ENCODE measurements at regions not wholly inside any gene's neighbourhood (a gene's known extent, or its start where the extent isn't known, plus 50 kb on each side); places are given as distances from the start of the nearest gene placed in this dataset.

GRCh38 chr3:55185380-55185779, 257.5 kb upstream of the LRTM1 start:
- DNase-seq (ENCODE audit: extremely low spot score, unreplicated experiment): no peak
- no peak for TF ChIP-seq CTCF (conservative IDR thresholded peaks at IDR 0.05)
- Mint-ChIP-seq H3K27me3 (peaks cover 16% of the 10 kb centered on the region), H3K4me1 (ENCODE audit: unreplicated experiment) (peaks cover 39% of the 10 kb centered on the region), H3K9me3 (peaks cover 5% of the 10 kb centered on the region), H3K4me3 (no peak overlapping the region), H3K36me3 (peaks cover 3% of the 10 kb centered on the region), H3K27ac (no peak overlapping the region)

- Mint-ChIP-seq H3K36me3 (peaks cover 3% of the 10 kb centered on the region), H3K9me3 (no peaks in the 10 kb centered on the region), H3K4me1 (ENCODE audit: unreplicated experiment) (peaks cover 28% of the 10 kb centered on the region), H3K27ac (no peak overlapping the region), H3K27me3 (peaks cover 6% of the 10 kb centered on the region), H3K4me3 (no peak overlapping the region)
- no peak for TF ChIP-seq CTCF (conservative IDR thresholded peaks at IDR 0.05)
- no peak for DNase-seq (ENCODE audit: extremely low spot score, unreplicated experiment)
Observed at GRCh38 chr3:55183201-55183600, 255.3 kb upstream of the LRTM1 start.

GRCh38 chr3:55180936-55181535, 253.2 kb upstream of the LRTM1 start:
- Mint-ChIP-seq H3K27me3 (peaks cover 2% of the 10 kb centered on the region), H3K4me1 (ENCODE audit: unreplicated experiment) (peaks cover 33% of the 10 kb centered on the region), H3K9me3 (no peaks in the 10 kb centered on the region)

GRCh38 chr3:55180161-55180560, 252.3 kb upstream of the LRTM1 start:
- Mint-ChIP-seq H3K4me3 (no peak overlapping the region), H3K27me3 (no peaks in the 10 kb centered on the region), H3K27ac (no peak overlapping the region), H3K4me1 (ENCODE audit: unreplicated experiment) (peaks cover 30% of the 10 kb centered on the region), H3K36me3 (peaks cover 3% of the 10 kb centered on the region), H3K9me3 (no peaks in the 10 kb centered on the region)
- TF ChIP-seq CTCF (conservative IDR thresholded peaks at IDR 0.05): no peak
- no peak for DNase-seq (ENCODE audit: extremely low spot score, unreplicated experiment)

More at GRCh38 chr3:55180936-55181535, 253.2 kb upstream of the LRTM1 start:
- peaks cover 3% of the 10 kb centered on the region for H3K36me3 Mint-ChIP-seq
- no peak overlapping the region for H3K27ac Mint-ChIP-seq
- DNase-seq (ENCODE audit: extremely low spot score, unreplicated experiment): no peak
- peak; percentile 94 for TF ChIP-seq CTCF (conservative IDR thresholded peaks at IDR 0.05)
- H3K4me3 Mint-ChIP-seq: no peak overlapping the region

GRCh38 chr3:55178336-55178735, 250.5 kb upstream of the LRTM1 start:
- Mint-ChIP-seq H3K9me3 (no peaks in the 10 kb centered on the region), H3K27me3 (no peaks in the 10 kb centered on the region), H3K4me1 (ENCODE audit: unreplicated experiment) (peaks cover 21% of the 10 kb centered on the region), H3K4me3 (no peak overlapping the region), H3K36me3 (peaks cover 3% of the 10 kb centered on the region), H3K27ac (no peak overlapping the region)
- DNase-seq (ENCODE audit: extremely low spot score, unreplicated experiment): no peak
- TF ChIP-seq CTCF (conservative IDR thresholded peaks at IDR 0.05): no peak

GRCh38 chr3:55177749-55178148, 249.9 kb upstream of the LRTM1 start:
- Mint-ChIP-seq H3K27ac (no peak overlapping the region), H3K4me3 (no peak overlapping the region), H3K9me3 (peaks cover 3% of the 10 kb centered on the region), H3K4me1 (ENCODE audit: unreplicated experiment) (peaks cover 16% of the 10 kb centered on the region), H3K27me3 (no peaks in the 10 kb centered on the region), H3K36me3 (peaks cover 3% of the 10 kb centered on the region)
- TF ChIP-seq CTCF (conservative IDR thresholded peaks at IDR 0.05): no peak
- no peak for DNase-seq (ENCODE audit: extremely low spot score, unreplicated experiment)
